ENCODE measurements at regions not wholly inside any gene's neighbourhood (a gene's known extent, or its start where the extent isn't known, plus 50 kb on each side); places are given as distances from the start of the nearest gene placed in this dataset.

DNA sequence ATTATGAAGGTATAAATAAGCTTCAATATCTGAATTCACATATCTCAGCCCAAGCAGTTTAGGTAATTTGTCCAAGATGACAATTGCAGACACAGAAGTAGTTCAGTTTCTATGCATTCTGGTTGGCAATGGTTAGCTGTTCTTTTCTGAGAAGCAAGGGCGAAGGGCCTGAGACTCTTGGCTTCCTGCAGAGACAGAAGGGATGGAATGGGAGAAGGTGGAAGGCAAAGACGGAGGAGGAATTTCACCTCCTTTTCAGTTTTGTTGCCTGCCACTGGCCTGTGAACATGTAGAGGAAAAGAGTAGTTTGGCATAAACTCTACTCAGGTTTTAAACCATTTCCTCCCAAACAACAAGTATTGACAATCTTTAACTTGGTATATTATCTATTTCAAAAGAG lies 180.7 kb upstream of the HS3ST5 start:
- TF ChIP-seq, protein P1, sequence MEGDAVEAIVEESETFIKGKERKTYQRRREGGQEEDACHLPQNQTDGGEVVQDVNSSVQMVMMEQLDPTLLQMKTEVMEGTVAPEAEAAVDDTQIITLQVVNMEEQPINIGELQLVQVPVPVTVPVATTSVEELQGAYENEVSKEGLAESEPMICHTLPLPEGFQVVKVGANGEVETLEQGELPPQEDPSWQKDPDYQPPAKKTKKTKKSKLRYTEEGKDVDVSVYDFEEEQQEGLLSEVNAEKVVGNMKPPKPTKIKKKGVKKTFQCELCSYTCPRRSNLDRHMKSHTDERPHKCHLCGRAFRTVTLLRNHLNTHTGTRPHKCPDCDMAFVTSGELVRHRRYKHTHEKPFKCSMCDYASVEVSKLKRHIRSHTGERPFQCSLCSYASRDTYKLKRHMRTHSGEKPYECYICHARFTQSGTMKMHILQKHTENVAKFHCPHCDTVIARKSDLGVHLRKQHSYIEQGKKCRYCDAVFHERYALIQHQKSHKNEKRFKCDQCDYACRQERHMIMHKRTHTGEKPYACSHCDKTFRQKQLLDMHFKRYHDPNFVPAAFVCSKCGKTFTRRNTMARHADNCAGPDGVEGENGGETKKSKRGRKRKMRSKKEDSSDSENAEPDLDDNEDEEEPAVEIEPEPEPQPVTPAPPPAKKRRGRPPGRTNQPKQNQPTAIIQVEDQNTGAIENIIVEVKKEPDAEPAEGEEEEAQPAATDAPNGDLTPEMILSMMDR (IDR thresholded peaks at IDR 0.05): no peak
- peaks cover 3% of the 10 kb centered on the region for H3K9me3 Mint-ChIP-seq
- no peaks in the 10 kb centered on the region for H3K36me3 Mint-ChIP-seq (ENCODE audit: low read depth)
- no peak overlapping the region for H3K27ac Mint-ChIP-seq
- no peak for DNase-seq
- no peak overlapping the region for H3K4me3 Mint-ChIP-seq
- POLR2A ChIA-PET: no interaction called here
- no peaks in the 10 kb centered on the region for H3K4me1 Mint-ChIP-seq (ENCODE audit: low read depth)
- intact Hi-C loops (cut with micrococcal nuclease): no loop called here
- CTCF ChIA-PET: no interaction called here
- no peaks in the 10 kb centered on the region for H3K27me3 Mint-ChIP-seq
- no peak for ATAC-seq

DNA sequence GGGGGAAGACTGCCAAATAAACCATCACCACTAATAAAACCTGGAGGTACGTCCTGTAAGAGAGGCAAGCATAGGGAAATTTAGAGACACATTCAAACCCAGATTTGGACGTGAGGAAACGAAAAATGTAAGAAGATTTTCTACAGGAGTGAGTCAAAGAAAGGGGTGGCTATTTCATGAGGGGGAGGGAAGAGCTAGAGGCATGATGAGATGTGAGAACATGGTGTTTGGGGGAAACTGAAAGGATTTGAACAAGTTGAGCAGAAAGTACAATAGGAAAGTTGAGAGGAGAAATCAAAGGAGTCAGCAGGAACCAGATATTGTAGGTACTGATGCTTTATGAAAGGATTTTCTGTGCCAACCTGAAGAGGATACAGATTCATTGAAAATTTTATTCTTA lies 179.1 kb upstream of the HS3ST5 start:
- Mint-ChIP-seq H3K4me3 (no peak overlapping the region), H3K27me3 (no peaks in the 10 kb centered on the region), H3K27ac (no peak overlapping the region), H3K4me1 (ENCODE audit: low read depth) (no peaks in the 10 kb centered on the region), H3K9me3 (peaks cover 3% of the 10 kb centered on the region), H3K36me3 (ENCODE audit: low read depth) (no peaks in the 10 kb centered on the region)
- intact Hi-C loops (cut with micrococcal nuclease): no loop called here
- DNase-seq: no peak
- ATAC-seq: no peak
- POLR2A ChIA-PET: no interaction called here
- CTCF ChIA-PET: no interaction called here
- TF ChIP-seq, protein P1 (IDR thresholded peaks at IDR 0.05): no peak

DNA sequence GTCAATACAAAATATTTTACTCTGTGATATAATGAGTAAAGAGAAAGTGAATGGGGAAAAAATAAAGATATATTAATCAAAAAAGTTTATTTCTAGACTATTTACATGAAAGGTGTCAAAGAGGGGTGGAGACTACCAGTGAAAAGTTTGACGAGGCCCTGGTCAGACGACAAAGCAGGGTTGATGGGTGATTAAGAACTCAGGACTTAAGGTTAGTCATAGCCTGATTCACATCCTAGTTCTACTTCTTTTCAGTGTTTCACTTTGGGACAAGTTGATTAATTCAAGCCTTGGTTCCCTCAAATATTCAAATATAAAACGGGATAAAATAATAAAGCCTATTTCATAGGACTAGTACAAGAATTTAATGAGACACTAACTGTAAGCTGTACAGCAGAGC lies 178.2 kb upstream of the HS3ST5 start:
- peaks cover 3% of the 10 kb centered on the region for H3K9me3 Mint-ChIP-seq
- no peaks in the 10 kb centered on the region for H3K4me1 Mint-ChIP-seq (ENCODE audit: low read depth)
- TF ChIP-seq, protein P1 (IDR thresholded peaks at IDR 0.05): no peak
- H3K36me3 Mint-ChIP-seq (ENCODE audit: low read depth): no peaks in the 10 kb centered on the region
- no peak overlapping the region for H3K27ac Mint-ChIP-seq
- DNase-seq (no peak), ATAC-seq (no peak)
- intact Hi-C loops (cut with micrococcal nuclease): no loop called here
- CTCF ChIA-PET: no interaction called here
- H3K4me3 Mint-ChIP-seq: no peak overlapping the region
- POLR2A ChIA-PET: no interaction called here
- H3K27me3 Mint-ChIP-seq: no peaks in the 10 kb centered on the region

DNA sequence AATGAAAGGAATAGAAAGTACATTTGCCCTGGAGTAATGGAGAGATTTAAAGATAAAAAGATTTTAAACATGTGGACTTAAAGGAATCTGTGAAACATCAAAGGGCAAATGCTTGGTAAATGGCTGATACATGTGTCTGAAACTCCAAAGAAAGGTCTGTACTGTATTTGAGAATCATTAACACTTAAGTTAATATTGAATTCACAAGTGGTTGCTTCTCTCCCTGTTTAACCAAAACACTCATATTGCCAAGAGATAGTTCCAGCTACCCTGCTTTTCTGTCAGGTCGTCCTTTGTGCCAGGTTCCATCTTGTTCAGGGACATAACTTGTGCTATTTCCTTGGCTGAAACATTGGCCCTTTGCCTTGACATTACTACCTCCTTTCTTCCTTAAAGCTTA lies 171.3 kb upstream of the HS3ST5 start:
- no peaks in the 10 kb centered on the region for H3K27me3 Mint-ChIP-seq
- TF ChIP-seq, protein P1 (IDR thresholded peaks at IDR 0.05): no peak
- ATAC-seq (no peak), DNase-seq (no peak)
- H3K4me3 Mint-ChIP-seq: no peak overlapping the region
- CTCF ChIA-PET: no interaction called here
- POLR2A ChIA-PET: no interaction called here
- H3K9me3 Mint-ChIP-seq: no peaks in the 10 kb centered on the region
- no peak overlapping the region for H3K27ac Mint-ChIP-seq
- no peaks in the 10 kb centered on the region for H3K36me3 Mint-ChIP-seq (ENCODE audit: low read depth)
- intact Hi-C loops (cut with micrococcal nuclease): no loop called here
- H3K4me1 Mint-ChIP-seq (ENCODE audit: low read depth): no peaks in the 10 kb centered on the region

DNA sequence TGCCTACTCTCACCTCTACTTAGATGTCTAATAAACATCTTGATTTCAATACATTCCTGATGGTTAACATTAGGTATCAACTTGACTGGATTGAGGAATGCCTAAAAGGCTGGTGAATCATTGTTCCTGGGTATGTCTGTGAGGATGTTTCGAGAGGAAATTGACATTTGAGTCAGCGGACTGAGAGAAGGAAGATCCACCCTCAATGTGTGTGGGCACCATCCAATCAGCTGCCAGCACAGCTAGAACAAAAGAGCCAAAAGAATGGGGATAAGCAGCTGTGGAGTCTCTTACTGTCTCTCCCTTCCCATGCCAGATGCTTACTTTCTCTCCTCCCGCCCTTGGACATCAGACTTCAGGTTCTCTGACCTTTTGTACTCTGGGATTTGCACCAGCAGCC lies 128.6 kb upstream of the HS3ST5 start:
- Mint-ChIP-seq H3K9me3 (peaks cover 1% of the 10 kb centered on the region), H3K27me3 (no peaks in the 10 kb centered on the region), H3K4me1 (ENCODE audit: low read depth) (no peaks in the 10 kb centered on the region), H3K36me3 (ENCODE audit: low read depth) (no peaks in the 10 kb centered on the region), H3K4me3 (no peak overlapping the region), H3K27ac (no peak overlapping the region)
- POLR2A ChIA-PET: no interaction called here
- intact Hi-C loops (cut with micrococcal nuclease): no loop called here
- CTCF ChIA-PET: no interaction called here
- DNase-seq: no peak
- TF ChIP-seq, protein P1 (IDR thresholded peaks at IDR 0.05): no peak
- no peak for ATAC-seq
